ENCODE measurements at regions not wholly inside any gene's neighbourhood (a gene's known extent, or its start where the extent isn't known, plus 50 kb on each side); places are given as distances from the start of the nearest gene placed in this dataset.

- ATAC-seq (no peak), DNase-seq (no peak)
- intact Hi-C loops (cut with DNase I), result no loop called here
Observed at GRCh38 chr14:42004321-42004720, 397.6 kb downstream of the LRFN5 start.

- ATAC-seq (no peak), DNase-seq (no peak)
- intact Hi-C loops (cut with DNase I), result no loop called here
Observed at GRCh38 chr14:42002141-42002540, 395.5 kb downstream of the LRFN5 start.

GRCh38 chr14:42001431-42001830 lies 394.8 kb downstream of the LRFN5 start:
- no peak for DNase-seq
- ATAC-seq, result no peak
- intact Hi-C loops (cut with DNase I), result no loop called here

- no peak for DNase-seq
- intact Hi-C loops (cut with DNase I), result no loop called here
- ATAC-seq, result no peak
Observed at GRCh38 chr14:42000450-42000849, 393.8 kb downstream of the LRFN5 start.

GRCh38 chr14:41993687-41994086 lies 387.0 kb downstream of the LRFN5 start:
- ATAC-seq, result no peak
- intact Hi-C loops (cut with DNase I), result no loop called here
- no peak for DNase-seq

GRCh38 chr14:41986700-41987099 lies 380.0 kb downstream of the LRFN5 start:
- DNase-seq, result no peak
- intact Hi-C loops (cut with DNase I), result no loop called here
- ATAC-seq, result no peak

- ATAC-seq (no peak), DNase-seq (no peak)
- intact Hi-C loops (cut with DNase I), result no loop called here
Observed at GRCh38 chr14:41986083-41986645, 379.5 kb downstream of the LRFN5 start.

GRCh38 chr14:41973178-41973577 lies 366.5 kb downstream of the LRFN5 start:
- no peak for ATAC-seq
- no peak for DNase-seq
- intact Hi-C loops (cut with DNase I), result no loop called here

GRCh38 chr14:41972531-41972930 lies 365.9 kb downstream of the LRFN5 start:
- no peak for ATAC-seq
- intact Hi-C loops (cut with DNase I), result no loop called here
- no peak for DNase-seq

GRCh38 chr14:41960281-41960680 lies 353.6 kb downstream of the LRFN5 start:
- ATAC-seq (no peak), DNase-seq (no peak)
- intact Hi-C loops (cut with DNase I), result no loop called here

GRCh38 chr14:41957459-41957858 lies 350.8 kb downstream of the LRFN5 start:
- DNase-seq (no peak), ATAC-seq (no peak)
- intact Hi-C loops (cut with DNase I), result no loop called here

Measured in left cardiac atrium (tissue), 4 donors.